ENCODE measurements at regions not wholly inside any gene's neighbourhood (a gene's known extent, or its start where the extent isn't known, plus 50 kb on each side); places are given as distances from the start of the nearest gene placed in this dataset.

DNA sequence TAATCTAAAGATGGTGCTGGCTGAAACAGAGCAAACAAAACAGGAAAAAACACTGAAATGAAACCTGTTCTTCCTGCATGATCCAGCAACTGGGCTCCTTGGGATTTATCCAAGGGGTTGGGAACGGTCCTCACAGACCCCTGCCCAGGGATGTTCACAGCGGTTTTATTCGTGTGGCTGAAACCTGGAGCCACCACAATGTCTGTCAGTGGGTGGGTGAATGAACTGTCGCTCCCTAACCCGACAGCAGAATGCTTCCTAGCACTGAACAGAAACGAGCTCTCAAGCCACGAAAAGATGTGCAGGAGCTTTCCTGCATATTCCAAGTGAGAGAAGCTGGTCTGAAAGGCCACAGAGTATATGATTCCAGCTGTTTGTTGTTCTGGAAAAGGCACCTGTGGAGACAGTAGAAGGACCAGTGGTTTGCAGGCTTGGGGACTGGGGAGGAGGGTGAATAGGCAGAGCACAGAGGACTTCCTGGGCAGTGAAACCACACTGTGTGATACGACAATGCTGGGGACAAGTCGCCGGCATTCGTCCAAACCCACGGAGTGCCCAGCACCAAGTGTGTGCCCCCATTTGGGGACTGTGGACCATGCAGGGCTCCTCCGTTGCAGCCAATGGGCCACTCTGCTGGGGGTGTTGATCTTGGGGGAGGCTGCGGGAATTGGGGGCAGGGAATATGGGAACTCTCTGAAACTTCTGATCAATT lies 73.9 kb downstream of the TEX29 start:
- no peak for DNase-seq

DNA sequence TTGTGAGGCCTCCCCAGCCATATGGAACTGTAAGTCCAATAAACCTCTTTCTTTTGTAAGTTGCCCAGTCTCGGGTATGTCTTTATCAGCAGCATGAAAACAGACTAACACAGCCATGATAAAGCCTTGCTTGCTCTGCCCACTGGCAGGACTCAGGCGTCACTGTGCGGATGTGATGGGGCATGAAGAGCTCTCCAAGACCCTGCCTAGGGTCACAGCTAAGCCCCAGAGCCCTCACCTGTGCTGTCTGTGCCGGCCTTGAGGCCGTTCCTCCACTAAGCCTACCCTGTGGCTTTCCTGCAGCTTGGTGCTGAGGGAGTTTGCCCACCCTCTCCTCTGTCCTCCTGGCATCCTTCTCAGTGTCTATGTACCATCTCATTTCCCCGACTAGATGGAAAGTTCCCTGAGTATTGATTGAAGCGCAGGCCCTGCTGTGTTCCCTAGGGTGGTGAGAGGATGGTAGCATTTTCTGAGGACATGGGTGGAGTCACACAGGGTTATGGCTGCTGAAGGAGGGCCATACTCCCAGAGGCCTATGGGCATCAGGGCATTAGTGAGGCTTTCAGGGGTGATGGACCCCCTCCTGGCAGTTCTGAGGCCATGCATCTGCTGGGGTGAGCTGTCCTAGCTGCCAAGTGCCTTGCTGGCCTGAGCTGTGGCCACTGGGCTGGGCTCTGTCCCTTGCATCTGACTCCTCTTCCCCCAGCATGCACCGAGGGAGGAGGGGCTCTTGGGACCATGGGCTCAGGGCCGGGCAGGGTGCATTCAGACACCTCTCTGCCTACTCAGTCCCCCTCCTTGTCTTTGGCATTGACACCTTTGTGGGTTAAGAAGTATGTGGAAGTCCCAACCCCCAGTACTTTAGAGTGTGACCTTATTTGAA lies 75.3 kb downstream of the TEX29 start:
- no peak for DNase-seq

DNA sequence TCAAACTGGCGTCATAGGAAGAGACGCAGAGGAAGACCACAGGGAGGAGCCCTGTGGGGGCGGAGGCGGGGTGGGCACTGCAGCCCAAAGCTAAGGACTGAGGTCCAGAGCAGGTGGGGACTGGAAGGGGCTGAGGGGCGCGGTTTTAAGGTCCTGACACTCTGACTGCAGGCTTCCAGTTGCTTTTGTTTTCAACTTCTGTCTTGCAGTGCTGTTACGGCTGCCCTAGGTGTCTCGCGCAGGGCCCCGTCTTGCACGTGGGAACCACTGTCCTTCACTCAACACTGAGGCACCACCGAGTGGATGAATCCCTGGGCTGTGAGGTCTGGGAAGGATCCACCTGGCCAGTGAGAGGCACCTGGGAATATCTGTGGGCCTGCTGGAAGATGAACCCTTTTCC lies 76.0 kb downstream of the TEX29 start:
- no peak for DNase-seq

DNA sequence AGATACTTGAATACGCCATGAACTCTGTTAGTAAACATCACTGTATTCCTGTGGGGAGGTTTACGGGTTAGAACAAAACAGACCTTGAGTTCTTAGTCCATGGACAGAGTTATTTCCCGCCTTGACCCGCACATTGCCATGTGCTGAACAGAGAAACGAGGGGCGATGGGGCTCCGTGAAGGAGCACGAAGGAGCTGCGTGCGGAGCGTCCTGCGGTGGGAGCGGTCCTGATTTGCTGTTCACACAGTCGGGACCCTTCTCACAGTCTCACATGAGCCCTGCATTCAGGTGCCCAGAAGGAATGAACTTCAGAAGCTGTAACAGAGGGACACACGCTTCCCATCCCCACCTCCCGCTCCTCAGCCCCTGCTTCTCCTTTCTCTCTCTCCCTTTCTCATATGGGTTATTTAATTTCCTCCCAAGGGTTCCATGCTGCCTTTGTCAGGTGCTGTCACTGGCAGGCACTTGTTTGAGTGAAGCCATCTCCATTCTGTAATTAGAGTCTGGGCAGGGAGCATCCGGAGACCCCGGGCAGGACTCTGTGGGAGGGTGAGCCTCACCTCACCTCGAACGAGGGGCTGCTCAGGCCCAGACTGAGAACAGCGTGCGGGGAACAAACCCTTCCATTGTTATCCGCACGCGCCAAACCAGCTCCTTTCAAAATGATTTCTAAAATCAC lies 76.9 kb downstream of the TEX29 start:
- DNase-seq: no peak

DNA sequence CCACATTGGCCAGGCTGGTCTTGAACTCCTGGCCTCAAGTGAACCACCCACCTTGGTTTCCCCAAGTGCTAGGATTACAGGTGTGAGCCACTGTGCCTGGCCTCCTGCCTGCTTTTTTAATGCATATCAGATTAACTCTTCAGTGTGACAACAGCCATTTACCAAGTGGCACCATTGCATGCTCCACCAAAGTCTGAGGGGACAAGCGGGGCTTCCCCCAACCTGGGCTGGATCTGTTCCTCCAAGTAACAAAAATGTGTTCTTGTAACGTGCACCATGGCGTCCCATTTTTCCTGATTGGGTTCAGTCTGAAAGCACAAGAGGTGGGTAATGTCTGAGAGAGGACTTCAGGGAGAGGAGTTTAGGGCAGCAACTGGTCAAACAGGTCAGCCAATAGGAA lies 77.8 kb downstream of the TEX29 start:
- DNase-seq: no peak

DNA sequence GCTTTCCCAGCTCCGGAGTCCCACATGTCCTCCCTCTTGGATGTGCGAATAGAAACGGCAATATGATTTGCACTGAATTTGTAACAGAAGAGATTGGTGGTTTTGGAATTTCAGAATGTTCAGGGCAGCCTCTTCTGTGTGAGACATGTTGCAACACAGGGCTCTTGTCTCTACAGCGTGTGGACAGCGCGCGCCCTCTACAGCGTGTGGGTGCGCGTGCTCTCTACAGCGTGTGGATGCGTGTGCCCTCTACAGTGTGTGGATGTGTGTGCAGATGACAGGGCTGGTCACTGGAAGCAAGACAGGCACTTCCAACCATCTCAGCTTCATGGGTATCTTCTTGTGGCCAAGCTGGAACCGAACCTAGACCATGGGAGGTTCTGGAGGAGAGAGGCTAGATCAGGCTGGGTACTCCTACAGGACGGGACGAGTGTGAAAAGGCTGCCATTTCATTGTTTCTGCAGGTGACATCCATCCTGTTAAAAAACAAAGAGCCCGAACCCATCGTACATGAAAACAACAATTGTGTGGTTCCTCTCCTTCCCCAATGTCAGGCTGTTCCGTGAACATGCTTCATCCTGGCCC lies 78.4 kb downstream of the TEX29 start:
- DNase-seq: no peak

DNA sequence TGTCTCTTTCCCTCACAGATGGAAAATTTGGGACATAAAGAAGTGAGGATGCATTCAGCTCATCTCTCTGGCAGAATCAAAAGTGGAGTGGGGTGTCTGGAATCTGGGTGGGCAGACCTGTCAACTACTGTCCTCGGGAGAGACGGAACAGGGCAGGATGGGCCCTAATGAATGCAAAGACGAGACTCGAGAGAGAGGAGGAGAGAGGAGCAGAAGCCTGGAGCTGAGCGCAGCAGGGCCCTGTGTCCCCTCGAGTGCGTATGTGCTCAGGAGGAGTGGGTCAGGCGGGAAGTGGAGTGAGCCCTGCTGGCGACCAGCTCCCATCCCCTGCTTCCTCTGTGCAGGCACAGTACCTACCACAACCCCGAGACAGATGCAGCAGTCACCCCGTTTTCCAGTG lies 78.9 kb downstream of the TEX29 start:
- no peak for DNase-seq

DNA sequence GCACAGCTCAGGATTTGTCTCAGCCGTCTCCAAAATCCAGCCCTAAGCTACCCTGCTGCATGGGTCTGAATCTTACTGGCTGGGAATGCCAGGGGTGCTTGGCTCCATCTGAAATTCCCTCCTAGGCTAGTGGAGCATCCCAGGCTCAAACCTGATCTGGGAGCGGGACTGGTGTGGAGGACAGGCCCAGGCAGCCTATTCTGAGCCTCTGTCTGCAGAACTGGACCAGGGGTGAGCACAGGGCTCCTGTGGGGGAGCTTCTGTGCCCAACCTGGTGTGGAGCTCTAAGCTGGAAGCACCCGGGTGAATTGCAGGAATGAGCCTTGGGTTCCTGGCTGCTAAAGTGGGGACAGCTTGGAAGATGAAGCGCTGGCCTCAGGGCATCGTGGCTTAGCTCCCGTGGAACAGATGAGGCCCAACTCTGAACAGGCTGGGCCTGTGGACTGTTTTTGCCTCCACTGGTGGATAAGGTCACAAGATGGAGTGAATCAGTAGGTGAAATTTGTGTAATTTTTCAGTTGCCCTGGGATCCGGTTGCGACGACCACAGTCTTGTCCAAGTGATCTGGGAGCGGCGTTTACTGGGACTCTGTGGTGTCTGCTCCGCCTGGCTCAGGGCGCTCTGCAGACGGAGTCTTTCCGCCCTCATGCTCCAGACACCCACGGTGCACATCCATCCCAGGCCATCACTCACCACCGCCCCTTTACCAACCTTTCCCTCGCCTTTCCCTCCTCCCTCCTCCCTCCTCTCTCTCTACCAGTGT lies 79.5 kb downstream of the TEX29 start:
- no peak for DNase-seq

DNA sequence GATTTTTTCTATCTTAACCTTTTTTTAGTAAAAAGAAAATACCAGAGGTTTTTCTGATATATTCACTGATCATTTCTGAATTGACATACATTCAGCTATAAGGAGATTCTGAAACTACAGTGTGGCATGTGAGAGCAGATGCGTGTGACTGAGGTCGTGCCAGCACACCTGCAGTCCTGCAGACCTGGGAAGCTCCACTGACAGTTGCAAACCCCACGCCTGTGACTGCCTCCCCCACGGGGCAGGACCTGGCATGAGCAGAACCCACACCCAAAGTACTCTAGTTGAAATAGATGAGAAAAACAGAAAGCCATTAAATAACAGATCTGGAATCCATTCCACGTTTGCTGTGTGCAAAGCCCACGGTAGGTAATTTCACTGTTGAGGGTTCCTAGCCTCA lies 80.7 kb downstream of the TEX29 start:
- DNase-seq: no peak

DNA sequence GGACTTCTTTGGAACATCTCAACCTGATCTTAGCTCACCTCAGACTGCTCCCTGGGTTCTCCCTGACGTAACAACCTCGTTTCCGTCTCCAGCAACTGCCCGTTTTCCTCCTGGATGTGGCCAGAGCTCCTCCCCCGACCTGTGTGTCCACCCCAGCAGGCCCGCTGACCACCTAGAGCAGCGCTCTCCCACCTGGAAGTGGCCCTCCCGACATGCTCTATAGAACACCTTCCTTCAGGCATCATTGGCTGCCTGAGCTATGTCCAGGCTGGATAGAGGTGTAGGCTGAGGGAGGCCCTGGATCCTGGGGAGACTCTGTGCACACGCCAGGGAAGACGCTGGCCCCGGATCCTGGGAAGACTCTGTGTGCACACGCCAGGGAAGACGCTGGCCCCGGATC lies 81.3 kb downstream of the TEX29 start:
- DNase-seq: no peak

DNA sequence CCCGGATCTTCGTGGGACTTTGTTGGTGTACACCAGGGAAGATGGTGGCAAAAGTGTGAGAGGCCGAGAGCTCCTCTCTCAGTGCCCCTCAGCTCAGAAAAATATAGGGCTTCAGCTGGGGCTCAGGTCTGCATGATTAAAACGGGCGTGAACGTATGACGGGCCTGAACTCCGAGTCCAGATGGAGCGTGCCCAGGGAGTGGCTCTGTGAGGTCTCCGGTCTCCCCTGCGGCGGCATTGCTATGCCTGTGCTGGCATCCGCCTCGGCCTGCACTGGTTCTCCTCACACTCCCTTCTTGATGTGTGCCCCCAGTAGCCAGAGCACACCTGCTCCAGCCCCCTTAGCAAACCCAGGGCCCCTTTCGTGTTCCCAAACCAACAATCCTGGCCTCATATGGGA lies 82.0 kb downstream of the TEX29 start:
- no peak for DNase-seq

DNA sequence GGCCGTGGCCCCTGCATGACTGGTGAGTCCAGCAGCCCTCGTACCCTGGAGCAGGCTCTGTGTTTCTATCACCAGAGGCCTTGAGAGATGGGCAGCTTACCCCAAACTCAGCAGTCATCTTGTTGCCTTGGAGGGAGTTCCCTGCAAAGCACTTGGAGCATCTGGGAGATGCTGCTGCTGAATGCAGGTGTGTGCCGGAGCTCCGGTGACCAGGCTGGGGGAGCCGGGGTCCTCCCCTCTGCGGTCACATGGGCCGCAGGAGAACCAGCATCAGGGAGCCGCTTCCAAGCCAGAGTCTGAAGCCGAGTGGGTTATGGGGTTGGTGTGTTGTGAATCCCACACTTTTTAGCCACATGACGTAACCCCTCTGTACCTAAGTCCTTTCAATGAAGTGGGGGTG lies 82.8 kb downstream of the TEX29 start:
- DNase-seq: no peak

DNA sequence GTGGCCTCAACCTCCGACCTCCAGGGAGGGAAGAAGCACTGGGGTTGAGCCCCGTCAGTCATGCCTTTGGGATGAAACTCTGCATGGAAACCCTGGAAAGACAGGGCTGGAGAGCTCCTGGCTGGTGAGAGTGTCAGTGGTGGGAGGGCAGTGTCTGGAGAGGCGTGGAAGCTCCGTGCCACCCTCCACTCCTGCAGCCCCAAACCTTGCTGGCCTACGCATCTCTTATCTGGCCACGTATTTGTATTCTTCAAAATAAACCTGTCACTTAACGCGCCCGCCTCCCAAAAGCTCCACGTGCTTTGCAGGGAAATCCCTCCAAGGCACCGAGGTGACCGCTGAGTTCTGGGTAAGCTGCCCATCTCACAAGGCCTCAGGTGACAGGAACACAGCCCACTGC lies 84.3 kb downstream of the TEX29 start:
- no peak for DNase-seq

DNA sequence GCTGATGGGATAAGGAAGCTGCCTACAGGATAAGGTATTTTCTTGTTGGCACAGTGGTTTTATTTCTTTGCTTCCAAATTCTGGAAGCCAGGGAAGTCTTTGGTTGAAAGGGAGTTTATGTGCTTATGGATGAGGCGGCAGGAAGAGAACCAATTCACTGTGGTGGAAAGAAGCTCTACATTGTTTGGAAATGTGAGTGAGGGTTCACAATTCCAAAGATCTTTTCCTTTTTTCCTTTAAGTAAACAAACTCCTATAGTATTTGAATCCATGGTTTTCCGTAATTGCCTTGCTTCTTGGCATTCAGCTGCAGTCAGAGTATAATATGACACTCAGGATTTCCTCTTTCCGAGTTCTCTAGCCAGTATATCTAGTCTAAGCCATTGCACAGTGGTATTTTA lies 86.2 kb downstream of the TEX29 start:
- no peak for DNase-seq

DNA sequence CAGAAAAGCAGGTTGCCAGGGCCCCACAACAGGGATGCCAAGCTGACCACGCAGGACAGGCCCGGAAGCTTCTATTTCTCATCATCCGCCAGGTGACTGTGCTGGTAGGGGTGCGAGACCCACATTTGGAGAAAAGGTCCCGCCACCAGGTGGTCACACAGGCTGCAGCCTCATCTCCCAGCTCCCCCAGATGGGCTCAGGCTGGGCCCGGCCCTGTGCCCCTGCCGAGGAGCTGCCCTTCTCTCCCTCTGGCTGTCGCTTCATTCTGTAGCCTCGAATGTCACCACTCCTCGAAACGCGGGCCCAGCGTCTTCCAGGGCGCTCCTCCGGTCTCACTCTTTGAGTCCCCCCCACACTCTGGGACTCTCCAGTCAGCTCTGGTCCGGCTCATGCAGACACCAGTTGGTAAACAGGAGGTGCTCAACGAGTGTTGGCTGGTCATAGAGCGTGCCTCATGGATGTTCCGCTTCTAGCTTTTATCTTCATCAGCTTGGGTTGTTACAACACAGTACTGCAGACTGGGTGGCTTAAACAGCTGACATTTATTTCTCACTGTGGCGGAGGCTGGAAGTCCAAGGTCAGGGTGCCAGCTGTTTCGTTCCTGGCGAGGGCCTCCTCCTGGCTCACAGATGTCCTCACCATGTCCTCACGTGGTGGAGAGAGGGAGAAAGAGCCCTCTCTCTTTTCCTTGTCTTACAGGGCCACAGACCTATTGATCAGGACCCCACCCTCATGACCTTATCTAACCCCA lies 87.1 kb downstream of the TEX29 start:
- no peak for DNase-seq

DNA sequence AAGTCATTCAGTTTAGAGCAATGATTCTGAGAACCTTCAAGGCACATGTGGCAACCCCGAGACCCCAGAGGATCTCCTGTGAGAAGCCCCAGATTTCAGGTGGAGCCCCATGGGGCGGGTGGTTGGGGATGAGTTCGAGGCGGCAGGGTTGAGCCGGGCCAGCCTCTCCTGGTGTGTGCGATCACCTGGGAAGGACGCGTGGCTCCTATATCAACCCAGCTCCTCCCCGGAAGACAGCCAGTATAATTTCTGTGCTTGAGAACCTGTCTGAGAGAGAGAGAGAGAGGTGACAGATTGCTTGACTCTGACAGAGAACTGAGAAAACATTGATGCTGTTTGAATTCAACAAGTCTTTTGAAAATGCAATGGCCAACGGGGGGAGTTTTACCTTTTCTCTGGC lies 89.0 kb downstream of the TEX29 start:
- DNase-seq: peak in 2 of 3 experiments; percentile 38 to 65

DNA sequence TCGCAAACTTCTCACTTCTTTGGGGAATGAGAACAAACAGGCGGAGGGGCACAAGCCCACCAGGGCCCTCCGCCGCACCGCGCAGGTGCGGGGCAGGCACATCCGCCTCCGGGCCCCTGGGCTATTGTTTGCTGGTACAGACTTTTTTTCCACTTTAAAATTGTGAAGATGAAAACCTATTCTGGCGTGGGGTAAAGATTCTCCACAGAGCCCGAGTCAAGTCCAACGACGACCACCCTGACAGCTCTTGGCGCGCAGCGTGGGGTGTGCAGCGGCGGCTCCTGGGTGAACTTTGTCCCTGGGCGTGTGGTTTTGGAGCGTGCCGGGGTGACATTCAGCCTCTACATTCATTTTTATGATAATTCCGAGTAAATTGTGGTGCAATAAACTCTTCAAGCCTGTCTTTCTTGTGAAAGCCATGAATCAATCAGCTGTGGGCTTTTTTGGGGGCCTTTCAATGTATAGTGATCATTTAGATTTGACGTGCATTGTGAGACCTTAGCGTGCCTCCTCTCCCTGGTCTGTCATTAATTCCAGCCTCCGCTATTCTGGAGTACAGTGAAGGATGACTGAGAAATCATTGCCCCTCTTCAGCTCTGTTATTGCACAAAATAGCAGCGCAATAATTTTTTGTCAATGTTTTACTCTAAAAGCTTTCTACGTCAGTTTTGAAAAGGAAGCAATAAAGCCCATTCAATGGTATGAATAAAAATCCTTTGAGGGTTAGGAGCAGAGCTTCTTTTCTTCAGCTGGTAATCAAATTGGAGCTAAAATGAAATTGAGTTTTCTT lies 90.0 kb downstream of the TEX29 start:
- peak in 2 of 3 experiments; percentile 21 to 62 for DNase-seq

DNA sequence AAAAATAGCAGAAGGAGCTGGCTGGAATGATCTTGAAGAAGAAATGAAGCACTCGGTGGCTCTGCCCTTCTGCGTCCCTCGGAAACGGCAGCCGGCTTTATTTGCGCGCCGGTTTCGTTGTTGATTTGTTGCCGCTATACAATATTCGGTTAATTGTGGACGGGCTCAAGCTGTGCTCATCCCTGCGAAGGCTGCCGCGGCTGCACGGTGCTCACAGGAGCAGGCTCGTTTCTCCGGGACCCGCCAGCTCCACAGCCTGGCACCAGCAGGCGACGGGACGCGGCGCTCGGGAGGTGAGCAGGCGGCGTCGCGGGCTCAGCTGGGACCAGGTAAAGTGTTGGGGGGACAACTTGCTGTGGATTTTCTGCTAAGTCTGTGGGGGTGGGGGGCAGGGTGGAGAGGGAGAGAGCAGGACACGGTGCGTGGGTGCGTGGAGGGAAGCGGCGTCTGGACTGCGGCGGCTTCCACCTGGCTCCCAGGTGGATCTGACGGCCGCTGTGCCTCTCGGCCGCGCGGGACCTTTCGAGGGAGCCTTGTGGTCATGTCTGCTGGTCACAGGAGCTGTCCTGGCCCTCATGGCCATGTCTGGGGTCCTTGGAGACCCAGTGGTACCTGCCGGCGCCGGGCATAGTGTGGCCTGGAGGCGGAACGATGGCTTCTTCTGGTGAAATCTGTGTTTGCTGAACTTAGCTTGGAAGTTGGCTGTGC lies 90.9 kb downstream of the TEX29 start:
- peak in 2 of 3 experiments; percentile 76 to 81 for DNase-seq

DNA sequence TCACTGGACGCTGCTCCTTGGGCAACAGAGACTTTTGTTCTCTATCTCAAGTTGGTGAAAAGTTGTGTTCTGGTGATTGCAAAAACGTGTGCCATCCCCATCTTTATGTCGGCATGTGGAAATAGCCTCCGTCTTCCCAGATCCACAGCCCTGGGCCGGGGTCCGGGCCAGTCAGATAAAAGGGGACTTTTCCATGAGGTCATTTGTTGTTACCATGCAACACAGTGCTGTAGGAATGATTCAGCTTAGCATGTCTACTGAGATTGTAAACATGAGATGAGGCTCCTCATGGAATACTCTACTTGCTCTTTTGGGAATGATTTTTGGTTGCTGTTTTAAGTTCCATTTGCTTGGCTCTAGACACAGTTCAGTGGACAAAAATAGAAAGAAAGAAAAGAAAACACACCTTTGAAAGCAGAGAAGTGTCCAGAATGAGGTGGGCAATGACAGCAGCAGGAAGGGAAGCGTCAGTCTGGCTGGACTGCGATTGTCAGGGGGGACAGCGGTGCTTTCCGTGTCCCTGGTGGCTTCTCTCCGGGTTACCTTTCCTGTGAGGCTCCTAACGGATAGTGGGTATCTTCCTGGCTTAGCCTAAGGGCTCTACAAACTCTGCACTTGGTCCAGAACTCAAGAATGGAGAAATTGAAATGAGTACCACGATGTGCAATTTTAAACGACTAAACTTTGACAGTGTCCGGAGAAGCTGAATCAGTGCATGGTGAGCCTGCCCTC lies 91.6 kb downstream of the TEX29 start:
- peak in 1 of 3 experiments; percentile 57 for DNase-seq

Measured in NCI-H1417 (cell line).